Right lung (tissue), 2 donors: ENCODE measurements at regions not wholly inside any gene's neighbourhood (a gene's known extent, or its start where the extent isn't known, plus 50 kb on each side); places are given as distances from the start of the nearest gene placed in this dataset.

Source experiments
- DNase-seq, 2 donors: peaks; one replicate each; pipeline ENCODE4 v3.0.0-alpha.2; 2013

DNA sequence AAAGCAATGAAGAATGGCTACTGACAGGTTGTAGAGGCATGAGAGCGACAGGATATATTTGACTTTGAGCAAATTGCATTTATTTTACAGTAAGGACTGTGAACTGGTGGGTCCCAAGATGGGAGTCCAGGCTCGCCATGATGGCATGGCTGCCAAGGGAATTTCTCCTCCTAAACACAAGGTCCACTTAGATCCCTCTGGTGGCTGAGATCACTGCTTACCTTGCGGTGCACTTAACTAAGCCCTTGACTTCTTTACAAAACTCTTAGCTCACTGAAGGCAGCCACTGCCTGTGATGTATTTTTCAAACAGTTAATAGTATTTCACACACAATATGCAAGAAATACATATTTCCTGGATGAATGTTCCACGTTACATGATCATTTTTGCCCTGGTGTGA is 50.3 kb upstream of the SORBS2 start:
- DNase-seq = no peak

DNA sequence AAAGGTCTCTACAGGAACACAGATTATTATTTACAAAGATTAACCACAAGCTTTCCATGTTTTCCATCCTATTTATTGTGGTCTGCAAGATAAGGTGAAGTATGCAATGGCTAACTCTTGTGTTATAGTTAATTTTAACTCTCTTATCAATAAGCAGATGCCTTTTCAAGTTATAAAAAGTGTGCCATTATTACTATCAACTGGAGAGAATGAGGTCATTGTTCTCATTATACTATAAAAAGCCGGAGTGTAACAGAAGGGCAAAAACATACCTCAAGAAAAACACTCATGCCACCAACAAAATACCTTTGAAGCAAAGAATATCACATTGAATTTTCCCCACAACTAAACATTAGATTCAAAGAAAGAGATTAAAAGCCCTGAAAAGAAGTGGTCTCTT is 52.0 kb upstream of the SORBS2 start:
- no peak for DNase-seq

DNA sequence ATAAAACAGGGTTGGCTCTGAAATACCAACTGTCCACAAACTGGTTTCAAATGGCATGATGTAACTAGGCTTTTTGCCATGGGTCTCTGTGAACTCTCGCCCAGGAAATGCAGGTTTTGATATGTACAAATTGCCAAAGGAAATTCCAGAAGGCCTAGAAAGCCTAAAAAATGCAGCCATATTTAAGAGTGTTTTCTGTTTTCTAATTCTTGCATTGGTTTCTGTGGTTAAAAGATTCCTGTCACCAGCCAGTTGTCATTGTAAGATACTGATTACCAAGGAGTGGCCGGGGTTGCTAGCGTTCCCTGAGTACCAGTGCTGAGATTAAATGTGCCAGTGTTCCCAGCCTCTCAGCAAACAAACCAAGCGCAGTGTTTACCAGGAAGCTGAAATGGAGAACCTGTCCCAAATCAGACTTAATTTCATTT is 53.9 kb upstream of the SORBS2 start:
- DNase-seq = peak; percentile 23 to 39

DNA sequence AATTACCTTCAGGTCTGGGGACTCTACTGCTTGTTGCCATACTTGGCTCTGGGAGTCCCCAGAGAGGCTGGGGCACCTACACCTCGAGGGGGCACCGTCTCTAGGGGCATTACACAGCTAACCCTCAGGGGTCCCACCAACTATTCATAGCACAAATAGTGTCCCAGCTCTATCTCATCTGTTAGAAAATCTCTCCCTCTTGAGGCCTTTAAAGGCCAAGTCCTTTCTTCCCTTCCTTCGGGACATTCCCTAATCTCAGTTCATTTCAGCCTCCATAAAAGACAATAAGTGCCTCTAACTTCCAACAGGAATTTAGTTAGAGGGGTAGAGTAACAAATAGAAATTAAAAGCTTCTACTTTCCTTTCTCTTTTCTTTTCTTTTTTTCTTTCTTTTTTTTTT is 55.8 kb upstream of the SORBS2 start:
- no peak for DNase-seq

DNA sequence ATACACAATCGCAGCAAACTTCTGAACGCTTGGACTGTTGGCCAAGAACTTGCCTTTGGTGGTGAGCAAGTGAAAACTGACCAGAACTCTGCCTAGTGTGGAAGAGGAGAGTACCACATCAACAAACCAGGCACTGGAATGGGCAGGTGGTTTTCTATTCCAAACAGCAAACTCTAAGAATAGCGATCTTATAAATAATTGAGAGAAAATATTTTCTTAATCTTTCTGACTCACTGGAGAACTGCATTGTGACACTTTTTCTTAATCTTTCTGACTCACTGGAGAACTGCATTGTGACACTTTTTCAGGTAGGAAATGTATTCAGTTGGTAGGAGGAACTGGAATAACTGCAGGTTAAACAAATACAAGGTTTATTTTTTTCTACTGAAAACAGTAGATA is 57.0 kb upstream of the SORBS2 start:
- no peak for DNase-seq

DNA sequence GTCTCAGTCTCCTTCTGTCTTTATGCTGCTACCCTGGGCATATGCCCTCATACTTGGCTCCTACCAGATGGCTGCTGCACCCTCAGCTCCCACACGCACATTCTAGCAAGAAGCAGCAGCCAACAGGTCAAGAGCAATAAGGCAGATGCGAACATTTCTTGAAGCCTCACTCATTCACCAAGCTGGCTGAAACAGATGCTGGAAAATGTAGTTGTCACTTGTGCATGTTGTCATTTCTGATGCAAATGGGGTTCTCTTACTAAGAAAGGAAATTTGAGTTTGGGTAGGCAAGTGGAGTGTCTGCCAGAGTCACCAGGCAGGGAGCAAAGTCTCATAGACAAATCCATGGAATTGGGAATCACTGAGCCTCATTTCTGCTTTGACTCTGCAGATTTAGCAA is 57.4 kb upstream of the SORBS2 start:
- DNase-seq = no peak

DNA sequence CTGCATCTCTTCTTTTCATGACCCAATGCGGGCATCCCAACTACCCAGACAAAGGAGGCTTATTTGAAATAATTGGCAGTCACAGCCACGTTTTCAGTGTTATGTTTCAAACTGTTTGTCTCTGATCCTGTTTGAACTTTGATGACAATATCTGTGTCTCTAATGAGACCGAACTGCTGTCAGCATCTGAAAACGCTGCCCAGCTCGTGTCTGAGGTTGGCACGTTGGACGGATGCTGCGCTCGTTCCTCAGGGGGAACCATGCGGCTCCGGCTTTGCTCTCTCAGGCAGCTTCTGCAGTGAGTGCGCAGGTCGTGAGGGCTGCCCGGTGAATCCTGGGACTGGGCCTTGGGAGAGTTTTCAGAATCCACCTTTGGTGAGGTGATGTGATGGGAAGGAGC is 58.4 kb upstream of the SORBS2 start:
- no peak for DNase-seq

DNA sequence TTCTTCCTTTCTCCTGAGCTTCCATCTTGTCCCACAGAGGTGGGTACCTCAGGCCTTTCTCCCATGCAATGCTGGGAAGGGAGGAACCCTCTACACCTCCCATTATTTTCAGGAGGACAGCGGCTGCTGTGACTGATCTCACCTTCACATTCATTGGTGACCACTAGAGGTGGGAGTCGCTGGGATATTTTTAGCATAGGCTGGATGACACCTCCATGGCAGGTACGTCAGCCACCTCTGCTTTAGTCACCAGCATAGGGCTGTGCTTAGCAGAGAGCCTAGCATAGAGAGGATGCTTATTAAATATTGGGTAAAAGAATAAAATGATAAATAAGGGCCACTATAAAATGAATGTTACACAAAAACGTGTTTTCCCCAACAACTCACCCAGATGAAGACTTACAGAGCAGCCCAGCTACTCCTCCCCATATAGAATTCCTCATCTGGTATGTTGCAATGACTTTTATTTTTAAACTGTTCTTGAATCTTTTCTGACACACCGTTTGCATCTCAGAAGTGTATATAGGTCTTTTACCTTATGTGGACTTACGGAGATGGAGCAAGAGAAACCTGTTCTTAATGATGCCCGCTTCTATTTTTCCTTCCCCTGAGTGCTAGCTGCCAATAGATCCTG is 60.9 kb upstream of the SORBS2 start:
- no peak for DNase-seq

DNA sequence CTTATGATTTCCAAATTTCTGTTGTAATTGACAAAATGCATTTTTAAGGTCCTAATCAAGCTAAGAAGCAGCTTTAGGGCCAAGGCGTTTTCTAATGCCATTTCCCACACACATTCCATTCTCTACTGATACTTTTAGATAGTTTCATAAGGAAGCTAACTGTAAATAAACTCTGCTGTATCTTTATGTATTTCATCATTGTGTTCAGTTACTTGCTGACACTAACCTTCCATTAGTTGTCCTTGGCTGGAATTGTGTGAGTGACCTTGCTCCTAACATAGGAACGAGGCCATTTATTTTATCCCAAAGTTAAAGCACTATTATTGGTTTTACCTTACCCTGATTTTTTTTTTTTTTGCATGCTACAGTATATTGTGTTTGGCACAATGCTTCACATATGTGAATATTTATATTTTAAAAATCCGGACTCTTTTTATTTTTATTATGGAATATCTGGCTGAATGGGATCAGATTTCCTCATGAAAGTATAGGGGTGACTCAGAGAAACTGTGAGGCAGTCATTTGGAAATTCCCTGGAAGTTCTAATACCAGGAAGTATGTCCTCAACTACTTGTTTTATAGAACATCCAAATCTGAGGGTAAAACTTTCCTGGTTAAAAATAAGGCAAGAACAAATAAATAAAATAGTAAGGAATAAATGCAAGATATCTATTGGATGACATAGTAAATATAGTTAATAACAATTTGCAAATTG is 62.7 kb upstream of the SORBS2 start:
- DNase-seq = no peak

DNA sequence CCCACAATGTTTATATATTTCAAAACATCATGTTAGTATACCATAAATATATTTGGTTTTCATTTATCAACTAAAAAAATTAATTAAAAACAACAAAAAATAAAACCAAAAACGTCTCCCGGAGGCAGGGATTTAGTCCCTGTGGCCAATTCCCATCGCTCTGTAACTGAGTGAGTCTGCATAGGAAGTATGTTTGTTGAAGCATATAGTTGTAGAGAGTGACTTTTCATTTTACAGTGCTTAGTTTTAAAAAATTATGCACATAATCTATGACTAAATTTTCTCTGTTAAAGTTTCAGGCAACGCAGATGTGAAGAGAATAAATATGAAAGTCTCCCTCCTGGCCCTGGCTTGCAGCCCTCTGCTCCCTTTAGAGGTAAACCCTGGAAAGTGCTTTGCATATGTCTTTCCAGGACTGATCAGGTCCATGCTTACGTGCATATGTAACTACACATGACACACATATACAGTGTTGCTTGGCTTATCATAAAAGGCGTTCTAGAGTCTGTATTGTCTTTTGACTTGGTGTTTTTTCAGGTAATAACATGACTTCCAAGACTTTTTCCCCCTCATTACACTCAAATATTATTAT is 63.4 kb upstream of the SORBS2 start:
- DNase-seq = no peak

DNA sequence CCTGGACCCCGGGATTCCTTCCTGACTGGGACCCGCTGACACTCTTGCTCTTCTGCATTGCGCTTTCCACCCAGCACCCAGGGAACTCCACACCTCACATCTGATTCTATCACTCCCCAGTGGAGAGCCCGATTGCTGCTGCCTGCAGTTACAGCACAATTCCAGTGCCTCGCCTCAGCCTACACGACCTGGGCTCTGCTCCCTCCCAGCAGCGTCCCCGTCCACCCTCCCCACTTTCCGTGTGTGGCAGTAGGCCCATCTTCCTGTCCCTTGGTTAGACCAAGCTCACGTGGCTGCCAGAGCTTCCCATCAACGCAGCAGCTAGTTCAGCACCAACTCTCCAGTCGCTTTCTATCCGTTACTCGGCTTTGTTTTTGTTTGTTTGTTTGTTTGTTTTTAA is 66.6 kb upstream of the SORBS2 start:
- DNase-seq = no peak

DNA sequence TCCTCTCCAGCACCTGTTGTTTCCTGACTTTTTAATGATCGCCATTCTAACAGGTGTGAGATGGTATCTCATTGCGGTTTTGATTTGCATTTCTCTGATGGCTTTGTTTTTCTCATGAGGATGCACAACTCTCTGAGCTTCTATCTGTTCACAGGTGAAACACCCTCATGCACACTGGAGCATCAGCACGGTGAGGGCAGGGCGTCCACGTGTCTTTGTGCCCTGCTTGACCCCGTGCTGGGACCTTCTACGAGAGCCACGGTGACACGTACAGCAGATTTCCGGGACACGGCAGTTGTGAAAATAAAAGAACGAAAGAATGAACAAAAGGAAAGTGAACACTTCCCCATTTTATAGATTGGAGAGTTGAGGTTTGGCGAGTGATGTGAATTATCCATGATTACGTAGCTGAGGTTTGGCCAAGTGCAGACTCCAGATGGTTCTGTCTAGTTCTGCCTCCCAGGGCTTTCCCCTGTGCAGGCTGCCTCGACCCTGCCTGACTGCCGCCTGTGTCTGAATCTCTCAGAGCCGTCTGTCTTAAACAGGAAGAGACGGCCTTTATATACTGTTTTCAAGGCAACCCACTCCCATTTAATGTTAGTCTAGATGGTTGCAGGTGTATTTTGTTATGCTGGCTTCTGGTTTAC is 67.8 kb upstream of the SORBS2 start:
- DNase-seq = no peak

DNA sequence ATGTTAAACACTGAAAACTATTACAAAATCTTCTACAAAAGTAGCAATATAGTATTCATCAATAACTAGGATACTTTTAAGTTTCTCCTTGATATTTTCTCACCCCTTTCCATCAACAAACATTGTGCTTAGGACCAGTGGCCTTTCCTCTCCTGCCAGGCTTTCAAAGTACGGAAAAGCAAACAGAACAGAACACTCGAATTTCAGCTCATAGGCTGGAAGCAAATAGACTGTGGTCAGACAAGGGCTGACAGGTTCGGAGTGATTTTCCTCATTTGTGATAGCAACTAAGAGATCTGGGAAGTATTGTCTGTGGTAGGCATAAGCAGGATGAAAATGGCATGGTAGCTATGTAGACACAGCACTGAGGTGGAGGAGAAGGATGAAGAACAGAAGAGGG is 68.6 kb upstream of the SORBS2 start:
- no peak for DNase-seq

DNA sequence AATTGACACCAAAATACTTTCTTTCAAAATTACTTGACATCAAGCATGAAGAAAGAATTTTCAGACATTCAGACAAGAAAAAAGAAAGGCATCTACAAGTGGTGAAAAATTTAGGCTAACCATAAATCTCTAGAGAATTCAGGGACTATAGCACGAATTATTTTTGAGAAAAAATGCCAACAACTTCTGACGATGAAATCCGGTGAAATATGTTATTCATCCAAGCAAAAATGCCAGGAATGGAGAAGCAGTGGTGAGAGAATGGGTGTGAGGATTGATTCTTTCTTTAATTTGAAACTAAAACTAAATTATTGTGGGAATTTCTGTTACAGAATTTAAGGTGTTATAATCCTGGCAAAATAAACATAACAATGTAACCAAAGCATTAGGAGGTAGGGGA is 69.4 kb upstream of the SORBS2 start:
- no peak for DNase-seq

DNA sequence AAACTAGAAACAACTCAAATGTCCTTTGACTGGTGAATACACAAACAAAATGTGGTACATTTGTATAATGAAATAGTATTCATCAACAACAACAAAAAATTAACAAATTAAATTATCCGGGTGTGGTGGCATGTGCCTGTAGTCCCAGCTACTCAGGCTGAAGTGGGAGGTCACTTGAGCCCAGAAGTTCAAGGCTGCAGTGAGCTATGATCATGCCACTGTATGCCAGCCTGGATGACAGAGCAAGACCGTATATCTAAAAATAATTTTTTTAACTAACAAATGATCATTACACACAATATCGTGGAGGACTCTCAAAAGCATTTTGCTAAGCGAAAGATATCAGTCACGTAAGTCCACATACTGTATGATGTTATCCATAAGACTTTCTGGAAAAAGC is 71.6 kb upstream of the SORBS2 start:
- DNase-seq = no peak

DNA sequence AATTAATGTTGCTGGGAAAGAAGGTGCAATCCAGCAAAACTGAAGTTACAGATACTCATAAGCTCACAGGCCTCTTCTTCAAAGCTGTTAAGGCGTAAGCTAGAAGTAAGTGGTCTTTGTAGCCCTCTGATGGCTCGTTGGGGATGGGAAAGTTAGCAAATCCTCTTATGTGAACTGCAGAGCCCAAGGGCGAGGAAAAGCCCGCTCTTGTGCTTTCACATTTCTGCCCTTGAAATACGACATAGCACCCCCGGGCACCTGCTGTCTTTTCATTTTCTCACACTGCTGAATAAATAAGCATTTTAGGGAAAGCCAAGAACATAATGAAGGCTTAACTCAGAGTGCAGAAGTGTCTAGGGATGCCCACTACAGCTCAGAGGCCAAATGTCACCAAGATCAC is 73.1 kb upstream of the SORBS2 start:
- no peak for DNase-seq

DNA sequence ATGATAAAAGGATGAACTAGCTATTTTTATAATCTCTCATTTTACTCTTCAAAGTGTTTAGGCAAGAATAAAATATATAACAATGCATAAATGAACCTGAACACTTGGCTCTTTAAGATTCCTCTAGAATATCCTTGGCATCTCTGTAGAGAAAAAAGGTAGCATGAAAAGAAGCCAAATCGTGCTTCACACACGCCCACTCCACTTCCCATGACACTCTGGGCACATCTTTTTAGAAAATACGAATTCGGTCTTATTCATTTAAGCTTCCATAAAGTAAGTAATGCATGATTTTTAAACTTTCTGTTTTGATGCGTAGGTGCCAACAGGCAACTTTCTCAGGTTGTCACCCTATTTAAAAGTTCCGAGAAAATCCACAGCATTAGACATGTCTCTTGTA is 73.6 kb upstream of the SORBS2 start:
- DNase-seq = no peak

DNA sequence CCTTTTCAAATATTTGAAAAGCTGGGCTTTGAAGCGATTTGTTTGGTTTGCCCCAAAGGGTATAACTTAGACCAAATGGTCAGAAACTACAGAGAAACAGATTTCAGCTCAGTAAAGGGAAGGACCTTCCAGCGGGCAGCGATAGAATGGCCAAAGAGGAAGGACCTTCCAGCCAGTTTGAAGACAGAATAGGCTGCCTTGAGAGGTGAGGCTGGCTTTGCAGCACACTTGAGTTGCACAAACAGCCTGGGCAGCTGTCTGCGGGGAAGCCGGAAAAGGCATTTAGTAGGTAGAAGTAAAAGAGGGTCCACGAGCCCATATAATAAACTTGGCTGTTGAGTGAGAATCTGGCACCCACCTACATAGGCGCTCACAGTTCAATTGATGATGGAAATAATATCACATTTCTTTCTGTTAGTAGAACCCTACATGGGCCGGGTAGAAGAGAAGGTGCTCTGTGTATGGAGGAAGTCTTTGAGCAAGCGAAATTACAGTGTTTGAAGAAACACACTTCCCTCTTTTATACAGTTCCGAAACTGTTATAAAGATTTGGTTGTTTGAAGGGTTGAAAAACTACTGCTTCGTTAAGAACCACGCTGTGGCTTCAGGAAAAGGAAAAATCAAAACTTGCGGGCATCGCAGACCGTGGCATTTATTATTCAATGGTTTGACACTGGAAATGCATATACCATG is 75.0 kb upstream of the SORBS2 start:
- DNase-seq = no peak

DNA sequence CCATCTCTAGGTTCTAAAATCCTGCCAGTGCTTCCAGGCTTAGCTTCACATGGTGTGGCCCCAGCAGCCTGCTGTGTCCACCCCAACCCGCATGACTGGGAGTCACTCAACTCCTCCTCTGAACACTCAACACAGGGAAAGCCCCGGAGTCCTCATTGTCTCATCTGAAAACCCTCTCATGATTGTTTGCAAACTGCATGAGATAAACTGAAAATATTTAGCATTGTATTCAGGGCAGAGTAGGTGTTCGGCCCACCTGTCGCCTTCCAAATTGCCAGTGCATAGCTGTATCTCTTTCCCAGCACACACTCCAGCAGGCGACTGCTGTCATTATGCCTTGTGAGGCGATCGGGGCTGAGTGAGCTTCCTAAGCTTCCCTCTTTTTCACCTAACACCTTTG is 76.7 kb upstream of the SORBS2 start:
- DNase-seq = no peak

DNA sequence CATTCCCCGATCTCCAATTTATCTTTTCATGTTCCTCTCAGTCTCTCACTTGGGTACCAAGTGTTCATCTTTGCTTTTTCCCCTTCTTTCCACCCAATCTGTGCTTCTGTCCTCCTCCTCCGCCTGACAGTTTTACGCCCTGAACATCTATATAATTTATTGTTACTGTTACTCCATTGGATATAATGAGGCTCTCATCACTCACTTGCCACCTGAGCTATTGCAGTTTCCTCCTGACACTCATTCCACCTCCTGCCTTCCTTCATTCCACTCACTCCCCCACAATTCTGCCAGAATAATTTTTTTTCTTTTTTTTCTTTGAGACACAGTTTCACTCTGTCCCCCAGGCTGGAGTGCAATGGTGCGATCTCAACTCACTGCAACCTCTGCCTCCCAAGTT is 77.6 kb upstream of the SORBS2 start:
- DNase-seq = no peak

DNA sequence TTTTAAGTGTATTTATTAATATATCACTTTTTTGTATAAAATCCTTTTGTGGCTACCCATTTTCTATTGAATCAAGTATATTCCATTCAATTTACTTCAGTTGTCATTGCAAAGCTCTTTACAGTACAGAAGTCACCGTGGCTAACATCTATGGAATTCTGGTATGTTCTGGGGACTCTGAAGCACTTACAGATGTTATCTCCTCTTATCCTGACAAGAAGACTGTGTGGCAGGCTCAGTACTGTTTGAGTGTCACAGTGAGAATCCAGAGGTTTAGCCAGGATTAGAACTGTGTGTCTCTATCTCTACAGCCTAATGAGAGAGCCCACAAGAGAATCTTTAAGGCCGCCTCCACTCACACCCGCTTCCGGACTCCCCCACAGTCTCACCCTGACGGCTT is 78.2 kb upstream of the SORBS2 start:
- no peak for DNase-seq

DNA sequence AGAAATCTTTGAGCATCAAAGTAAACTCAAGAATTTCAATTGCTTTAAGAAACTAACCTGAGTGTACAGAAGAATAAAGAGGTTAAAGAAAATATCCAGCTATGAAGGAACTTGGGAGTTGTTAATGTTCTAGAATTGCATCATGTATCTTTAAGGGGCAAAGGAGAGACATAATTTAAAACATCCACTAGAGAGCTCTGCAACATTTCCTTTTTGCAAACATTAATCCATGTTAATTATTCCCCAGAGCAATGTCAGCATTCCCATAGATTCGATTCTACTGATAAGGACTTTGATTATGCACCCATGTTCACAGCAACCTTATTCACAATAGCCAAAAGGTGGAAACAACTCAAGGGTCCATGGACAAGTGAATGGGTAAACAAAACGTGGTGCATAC is 80.2 kb upstream of the SORBS2 start:
- no peak for DNase-seq

DNA sequence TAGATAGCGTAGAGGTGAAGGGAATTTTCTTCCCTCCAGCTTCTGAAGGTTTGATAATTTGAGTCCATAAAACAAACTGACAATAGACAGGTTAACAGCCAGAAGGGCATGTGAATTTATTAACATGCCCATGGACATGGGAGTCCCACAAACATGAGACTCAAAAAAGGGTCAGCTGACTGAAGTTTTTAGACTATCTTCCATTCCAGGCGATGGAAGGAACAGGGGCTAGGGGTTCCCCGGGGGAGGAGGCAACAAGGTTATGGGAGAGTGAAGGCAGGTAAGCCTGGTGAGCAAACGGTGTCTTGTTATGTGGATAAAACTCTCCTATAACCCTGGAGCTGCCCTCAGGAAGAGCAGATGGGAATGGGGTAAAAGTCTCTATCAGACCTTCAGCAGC is 81.5 kb upstream of the SORBS2 start:
- DNase-seq = no peak
